H1 (cell line): ENCODE measurements at regions not wholly inside any gene's neighbourhood (a gene's known extent, or its start where the extent isn't known, plus 50 kb on each side); places are given as distances from the start of the nearest gene placed in this dataset.

Experiments used
- CTCF ChIA-PET: fragments of 300-600 bp; sonication (Branson Sonifier 250); formaldehyde crosslinking; loops from one replicate; lab custom pipeline; 2021; ENCODE audit not compliant: partially characterized antibody; lab: Charles Lee
- POLR2A ChIA-PET: fragments of 300-600 bp; sonication (Branson Sonifier 250); formaldehyde crosslinking; loops from one replicate; lab custom pipeline; 2021; ENCODE audit warnings: inconsistent platforms; ENCODE audit not compliant: partially characterized antibody; lab: Charles Lee
- DNase-seq, 2 experiments: peaks; one replicate each; pipeline versions ENCODE4 v3.0.0 to v3.0.0-alpha.2; 2010 to 2022; ENCODE audit warnings: low spot score in 2 of 2, low read depth in 1 of 2, mixed read lengths in 1 of 2
- FAIRE-seq: peaks from 2 replicates; lab custom pipeline; 2011; peaks lifted over from hg19 to GRCh38; lab: Jason Lieb, UNC
- H2AFZ ChIP-seq: 2 replicates; pipeline ENCODE4 v1.8.1; 2012; ENCODE audit warnings: low read length, inconsistent platforms
- H2AK5ac ChIP-seq: 2 replicates; pipeline ENCODE4 v1.6.1; 2013; ENCODE audit warnings: low read depth, low read length
- H2BK120ac ChIP-seq: replicated peaks from 2 replicates; pipeline ENCODE3; 2013; ENCODE audit warnings: low read depth, low read length, inconsistent platforms
- H2BK12ac ChIP-seq: 2 replicates; pipeline ENCODE4 v1.6.1; 2013; ENCODE audit warnings: low read depth, low read length
- H2BK15ac ChIP-seq: 2 replicates; pipeline ENCODE4 v1.6.1; 2013; ENCODE audit warnings: low read length
- H2BK20ac ChIP-seq: 2 replicates; pipeline ENCODE4 v1.6.1; 2013; ENCODE audit warnings: low read length
- H2BK5ac ChIP-seq: 2 replicates; pipeline ENCODE4 v1.6.1; 2013; ENCODE audit warnings: low read depth, low read length
- H3K14ac ChIP-seq: 2 replicates; pipeline ENCODE4 v1.6.1; 2013; ENCODE audit warnings: inconsistent platforms; ENCODE audit not compliant: insufficient read length
- H3K18ac ChIP-seq: 2 replicates; pipeline ENCODE4 v1.6.1; 2013; ENCODE audit warnings: low read length; ENCODE audit errors: extremely low read depth
- H3K23ac ChIP-seq: 2 replicates; pipeline ENCODE4 v1.6.1; 2013; ENCODE audit warnings: inconsistent platforms; ENCODE audit not compliant: insufficient read length
- H3K23me2 ChIP-seq: 2 replicates; pipeline ENCODE4 v1.6.1; 2013; ENCODE audit warnings: low read depth, low read length
- H3K27ac ChIP-seq: 2 replicates; pipeline ENCODE4 v1.6.1; 2011; ENCODE audit warnings: low read depth, low read length, inconsistent platforms
- H3K27me3 ChIP-seq, 4 experiments: replicated peaks in 1 of 4; 1 replicate in 1 of 4; 2 replicates in 3 of 4; pipeline versions ENCODE4 v1.6.1 to v1.8.1; 2011 to 2013; ENCODE audit warnings: low read length in 3 of 4, mild to moderate bottlenecking in 3 of 4, inconsistent platforms in 2 of 4, mixed read lengths in 2 of 4, moderate library complexity in 1 of 4; ENCODE audit not compliant: control insufficient read depth in 3 of 4, insufficient read depth in 3 of 4; ENCODE audit errors: extremely low read depth in 1 of 4
- H3K36me3 ChIP-seq, 4 experiments: 2 replicates each; pipeline versions ENCODE4 v1.6.1 to v1.8.1; 2011 to 2013; ENCODE audit warnings: mild to moderate bottlenecking in 4 of 4, low read length in 3 of 4, moderate library complexity in 2 of 4, control low read depth in 1 of 4, inconsistent platforms in 1 of 4; ENCODE audit not compliant: insufficient read depth in 4 of 4, control insufficient read depth in 2 of 4
- H3K4ac ChIP-seq: replicated peaks from 2 replicates; pipeline ENCODE3; 2013; ENCODE audit warnings: low read length, low read depth, mixed read lengths, inconsistent platforms; ENCODE audit not compliant: insufficient read length
- H3K4me1 ChIP-seq, 4 experiments: replicated peaks in 1 of 4; 1 replicate in 1 of 4; 2 replicates in 3 of 4; pipeline versions ENCODE4 v1.6.1 to v1.8.1; 2011 to 2013; ENCODE audit warnings: low read length in 3 of 4, inconsistent platforms in 2 of 4, mixed read lengths in 1 of 4; ENCODE audit not compliant: insufficient read depth in 4 of 4, control insufficient read depth in 3 of 4
- H3K4me2 ChIP-seq, 2 experiments: 2 replicates each; pipeline versions ENCODE4 v1.6.1 to v1.8.1; 2011 to 2013; ENCODE audit warnings: low read depth in 2 of 2, low read length in 2 of 2, control low read depth in 1 of 2, inconsistent platforms in 1 of 2, mild to moderate bottlenecking in 1 of 2; ENCODE audit not compliant: insufficient read depth in 1 of 2
- H3K4me3 ChIP-seq, 4 experiments: fragments of 200-600, 300-600 bp in 1 of 4; sonication (generic), shearing (Covaris generic), sonication (Bioruptor Twin) in 1 of 4; 2 replicates each; pipeline versions ENCODE4 v1.5.1 to v1.8.1; 2011 to 2016; ENCODE audit warnings: low read length in 4 of 4, low read depth in 3 of 4, control low read depth in 2 of 4, inconsistent platforms in 2 of 4, mild to moderate bottlenecking in 2 of 4, mixed read lengths in 1 of 4, moderate library complexity in 1 of 4; ENCODE audit not compliant: insufficient read depth in 2 of 4; ENCODE audit errors: extremely low read depth in 1 of 4
- H3K56ac ChIP-seq: replicated peaks from 2 replicates; pipeline ENCODE3; 2013; ENCODE audit warnings: low read depth, mild to moderate bottlenecking, mixed read lengths, low read length, inconsistent platforms; ENCODE audit not compliant: insufficient read length
- H3K79me1 ChIP-seq: 2 replicates; pipeline ENCODE4 v1.6.1; 2013; ENCODE audit warnings: low read depth, low read length, control low read depth
- H3K79me2 ChIP-seq, 2 experiments: 2 replicates each; pipeline versions ENCODE4 v1.6.1 to v1.8.1; 2012 to 2013; ENCODE audit warnings: low read length in 2 of 2, mild to moderate bottlenecking in 2 of 2, inconsistent platforms in 1 of 2; ENCODE audit not compliant: insufficient read depth in 2 of 2, control insufficient read depth in 1 of 2
- H3K9ac ChIP-seq, 4 experiments: replicated peaks in 1 of 4; 1 replicate in 1 of 4; 2 replicates in 3 of 4; pipeline versions ENCODE4 v1.6.1 to v1.8.1; 2011 to 2013; ENCODE audit warnings: low read depth in 3 of 4, low read length in 3 of 4, control low read depth in 2 of 4, mild to moderate bottlenecking in 2 of 4, moderate library complexity in 2 of 4, inconsistent platforms in 1 of 4; ENCODE audit errors: extremely low read depth in 1 of 4
- H3K9me3 ChIP-seq, 2 experiments: 2 replicates each; pipeline versions ENCODE4 v1.6.1 to v1.8.1; 2012 to 2013; ENCODE audit warnings: mild to moderate bottlenecking in 2 of 2, moderate library complexity in 2 of 2, control low read depth in 1 of 2, inconsistent platforms in 1 of 2, low read depth in 1 of 2, low read length in 1 of 2, mixed read lengths in 1 of 2; ENCODE audit not compliant: insufficient read depth in 2 of 2
- H4K20me1 ChIP-seq, 2 experiments: replicated peaks in 1 of 2; 2 replicates each; pipeline versions ENCODE3 to v1.8.1; 2011 to 2013; ENCODE audit warnings: inconsistent platforms in 2 of 2, low read length in 2 of 2, mild to moderate bottlenecking in 1 of 2; ENCODE audit not compliant: insufficient read depth in 2 of 2, control insufficient read depth in 1 of 2
- H4K5ac ChIP-seq: 2 replicates; pipeline ENCODE4 v1.6.1; 2013; ENCODE audit warnings: low read length, low read depth, mixed read lengths, inconsistent platforms; ENCODE audit not compliant: insufficient read length
- H4K8ac ChIP-seq: 2 replicates; pipeline ENCODE4 v1.8.0; 2013; ENCODE audit warnings: mild to moderate bottlenecking, moderate library complexity, low read length, inconsistent platforms; ENCODE audit not compliant: insufficient read depth; ENCODE audit errors: extremely low read depth
- H4K91ac ChIP-seq: replicated peaks from 2 replicates; pipeline ENCODE3; 2013; ENCODE audit warnings: low read length, mixed read lengths, inconsistent platforms; ENCODE audit not compliant: insufficient read length
- KDM4A ChIP-seq: IDR thresholded peaks from one replicate; pipeline ENCODE4 v1.7.1; 2012; ENCODE audit warnings: low read depth, mild to moderate bottlenecking, moderate library complexity, low read length, inconsistent platforms; ENCODE audit not compliant: severe bottlenecking
- SIN3A ChIP-seq, 2 experiments: IDR thresholded peaks in 1 of 2; conservative IDR thresholded peaks in 1 of 2; 2 replicates each; pipeline ENCODE4 v1.6.1; 2011 to 2012; ENCODE audit warnings: low read length in 2 of 2, improper control_type of control experiment in 1 of 2, low read depth in 1 of 2, mild to moderate bottlenecking in 1 of 2
- SP4 ChIP-seq: IDR thresholded peaks from 2 replicates; pipeline ENCODE4 v1.6.1; 2012; ENCODE audit warnings: low read length, inconsistent platforms
- WGBS, 2 experiments: shearing (Covaris generic) in 1 of 2; methylation state at CpG; one replicate each; pipeline versions ENCODE4 v1.1.6 to v1.1.7; 2013 to 2015; ENCODE audit warnings: low lambda C conversion rate in 2 of 2, mixed read lengths in 2 of 2, inconsistent platforms in 1 of 2, low coverage in 1 of 2, missing lambda C conversion rate in 1 of 2; ENCODE audit not compliant: insufficient replicate concordance in 2 of 2, insufficient coverage in 1 of 2, insufficient read length in 1 of 2; ENCODE audit errors: extremely low coverage in 1 of 2, missing lambda C conversion rate in 1 of 2; 5-methylcytosine and 5-hydroxymethylcytosine counted together

- 0 out of 2 replicates have a peak overlapping the region, but pooled peaks have one; percentile 64 for H3K18ac ChIP-seq
- POLR2A ChIA-PET: no interaction called here
- H4K20me1 ChIP-seq: peaks cover 0 to under 1% of the 10 kb centered on the region in 2 experiments
- no peak overlapping the region for H2BK120ac ChIP-seq
- H4K91ac ChIP-seq: no peak overlapping the region
- no peak overlapping the region for H4K5ac ChIP-seq
- no peak overlapping the region for H3K23ac ChIP-seq
- DNase-seq: peak in 1 of 2 experiments; percentile 40
- no peak overlapping the region for H3K4ac ChIP-seq
- H2BK5ac ChIP-seq: peak overlapping the region; percentile 67; the same call in 1 of the 2 replicates
- H3K79me2 ChIP-seq: no peaks in the 10 kb centered on the region
- H2BK20ac ChIP-seq: peak overlapping the region; percentile 44
- no peaks in the 10 kb centered on the region; a peak in 1 of 7 replicates for H3K27me3 ChIP-seq
- H3K23me2 ChIP-seq: peaks cover 1% of the 10 kb centered on the region; the same call in 1 of the 2 replicates
- no peak for TF ChIP-seq SIN3A (conservative IDR thresholded peaks at IDR 0.05 in 1 of 2, IDR thresholded peaks at IDR 0.05 in 1 of 2; ENCODE audit: low read depth in 1 of 2, low read length in 2 of 2)
- no peak for TF ChIP-seq SP4
- TF ChIP-seq KDM4A: no peak
- TF ChIP-seq, all 59 proteins: peak for 0
- H2BK15ac ChIP-seq: peak overlapping the region; percentile 31; the same call in 1 of the 2 replicates
- peaks cover 7 to 31% (median 20%) of the 10 kb centered on the region in 4 experiments for H3K4me1 ChIP-seq
- H4K8ac ChIP-seq: no peak overlapping the region
- FAIRE-seq: no peak
- H3K36me3 ChIP-seq: no peaks in the 10 kb centered on the region
- H3K79me1 ChIP-seq: no peaks in the 10 kb centered on the region
- H3K9ac ChIP-seq: no peak overlapping the region
- H3K4me3 ChIP-seq: no peak overlapping the region
- no peak overlapping the region for H3K56ac ChIP-seq
- peak overlapping the region; percentile 77; the same call in 1 of the 2 replicates for H2AFZ ChIP-seq
- no peak overlapping the region for H2AK5ac ChIP-seq
- 67% methylated on average over 9 of the region's 9 CpGs; no CpG with 5 or more reads in 1 of the 2 experiments for WGBS, 2 experiments
- H3K27ac ChIP-seq: no peak overlapping the region
- H2BK12ac ChIP-seq: peak overlapping the region; percentile 77; the same call in 1 of the 2 replicates
- H3K14ac ChIP-seq: no peak overlapping the region
- H3K4me2 ChIP-seq: peak overlapping the region; percentile 8 to 38; a peak in 3 of 4 replicates
- CTCF ChIA-PET: interaction anchor here (0.6 to 2.5 kb wide), 5 partner anchors 9 to 324 kb away, joined by 3 to 5 read pairs (median 3); no protein-coding TSS in a partner anchor
- H3K9me3 ChIP-seq: no peaks in the 10 kb centered on the region
Measured at GRCh38 chr16:49021136-49021535, 260.5 kb downstream of the CBLN1 start.
